CD14-positive monocyte (primary cell): ENCODE measurements at regions not wholly inside any gene's neighbourhood (a gene's known extent, or its start where the extent isn't known, plus 50 kb on each side); places are given as distances from the start of the nearest gene placed in this dataset.

Experiments
- DNase-seq, 3 donors: peaks; one replicate each; pipeline ENCODE4 v3.0.0-alpha.2; 2011 to 2022
- H2AFZ ChIP-seq: 2 replicates; pipeline ENCODE4 v1.6.0; 2012; ENCODE audit warnings: mild to moderate bottlenecking, low read depth, low read length, inconsistent platforms; ENCODE audit not compliant: insufficient read depth, poor library complexity, severe bottlenecking
- H3K27ac ChIP-seq, 2 donors: 1 replicate in 1 of 2; 2 replicates in 1 of 2; pipeline ENCODE4 v1.5.1; 2012 to 2013; ENCODE audit warnings: low read length in 2 of 2, control low read depth in 1 of 2, inconsistent platforms in 1 of 2, low read depth in 1 of 2, mild to moderate bottlenecking in 1 of 2
- H3K27me3 ChIP-seq, 2 donors: one replicate each; pipeline versions ENCODE4 v1.6.0 to v1.6.1; 2011 to 2013; ENCODE audit warnings: low read length in 2 of 2; ENCODE audit not compliant: control insufficient read depth in 2 of 2, insufficient read depth in 2 of 2
- H3K36me3 ChIP-seq, 2 donors: replicated peaks in 1 of 2; 1 replicate in 1 of 2; 2 replicates in 1 of 2; pipeline versions ENCODE4 v1.5.1 to v1.6.1; 2012 to 2013; ENCODE audit warnings: low read length in 2 of 2, control low read depth in 1 of 2, inconsistent platforms in 1 of 2, mild to moderate bottlenecking in 1 of 2; ENCODE audit not compliant: insufficient read depth in 2 of 2, control insufficient read depth in 1 of 2
- H3K4me1 ChIP-seq, 2 donors: 1 replicate in 1 of 2; 2 replicates in 1 of 2; pipeline versions ENCODE4 v1.5.1 to v1.6.1; 2012 to 2013; ENCODE audit warnings: low read length in 2 of 2, control low read depth in 1 of 2, inconsistent platforms in 1 of 2, mild to moderate bottlenecking in 1 of 2, moderate library complexity in 1 of 2; ENCODE audit not compliant: insufficient read depth in 2 of 2, control insufficient read depth in 1 of 2
- H3K4me2 ChIP-seq: replicated peaks from 2 replicates; pipeline ENCODE3; 2012; ENCODE audit warnings: low read length, moderate library complexity, mild to moderate bottlenecking; ENCODE audit not compliant: poor library complexity, severe bottlenecking; ENCODE audit errors: extremely low read depth
- H3K4me3 ChIP-seq, 3 experiments: fragments of 200-600 bp in 1 of 3; sonication (generic) in 1 of 3; replicated peaks in 1 of 3; 1 replicate in 2 of 3; 2 replicates in 1 of 3; pipeline ENCODE4 v1.5.1; 2011 to 2013; ENCODE audit warnings: low read length in 3 of 3, mild to moderate bottlenecking in 3 of 3, control low read depth in 2 of 3, low read depth in 2 of 3, inconsistent platforms in 1 of 3, moderate library complexity in 1 of 3
- H3K79me2 ChIP-seq: 2 replicates; pipeline ENCODE4 v1.6.0; 2012; ENCODE audit warnings: mild to moderate bottlenecking, control low read depth, inconsistent platforms, low read length, moderate library complexity; ENCODE audit not compliant: insufficient read depth
- H3K9ac ChIP-seq: 2 replicates; pipeline ENCODE4 v1.6.0; 2017; ENCODE audit warnings: low read length, mild to moderate bottlenecking; ENCODE audit not compliant: insufficient read depth, poor library complexity, severe bottlenecking
- H3K9me3 ChIP-seq, 2 donors: replicated peaks in 1 of 2; 1 replicate in 1 of 2; 2 replicates in 1 of 2; pipeline versions ENCODE4 v1.5.1 to v1.6.1; 2012 to 2013; ENCODE audit warnings: low read length in 2 of 2, control low read depth in 1 of 2; ENCODE audit not compliant: control insufficient read depth in 1 of 2, insufficient read depth in 1 of 2
- H4K20me1 ChIP-seq: 2 replicates; pipeline ENCODE4 v1.6.0; 2012; ENCODE audit warnings: mild to moderate bottlenecking, low read length, control low read depth, moderate library complexity; ENCODE audit not compliant: insufficient read depth
- H3K27ac Mint-ChIP-seq, 7 donors: one replicate each; pipeline ENCODE4 v1.8.0; 2020; ENCODE audit warnings: mild to moderate bottlenecking in 7 of 7, mixed read lengths in 7 of 7, moderate library complexity in 6 of 7, inconsistent platforms in 2 of 7
- H3K27me3 Mint-ChIP-seq, 3 donors: one replicate each; pipeline ENCODE4 v1.8.0; 2021 to 2022; ENCODE audit warnings: low read depth in 3 of 3, mild to moderate bottlenecking in 3 of 3, mixed read lengths in 3 of 3, moderate library complexity in 3 of 3, inconsistent platforms in 1 of 3
- H3K36me3 Mint-ChIP-seq, 2 donors: one replicate each; pipeline ENCODE4 v1.8.0; 2020; ENCODE audit warnings: mixed read lengths in 2 of 2, inconsistent platforms in 1 of 2, mild to moderate bottlenecking in 1 of 2
- H3K4me1 Mint-ChIP-seq: one replicate; pipeline ENCODE4 v1.8.0; 2020; ENCODE audit warnings: mild to moderate bottlenecking, mixed read lengths
- H3K4me3 Mint-ChIP-seq, 2 donors: one replicate each; pipeline ENCODE4 v1.8.0; 2020; ENCODE audit warnings: mild to moderate bottlenecking in 2 of 2, mixed read lengths in 2 of 2, moderate library complexity in 1 of 2
- H3K9me3 Mint-ChIP-seq, 7 donors: one replicate each; pipeline ENCODE4 v1.8.0; 2020 to 2022; ENCODE audit warnings: mixed read lengths in 7 of 7, mild to moderate bottlenecking in 6 of 7, moderate library complexity in 6 of 7, inconsistent platforms in 2 of 7
- CTCF ChIP-seq: fragments of 200-600 bp; IDR thresholded peaks from one replicate; pipeline ENCODE4 v1.8.0; 2022; ENCODE audit warnings: antibody characterized with exemption, mild to moderate bottlenecking
- WGBS: methylation state at CpG from one replicate; pipeline ENCODE4 v1.1.5; 2013; ENCODE audit warnings: missing lambda C conversion rate; ENCODE audit not compliant: insufficient coverage; 5-methylcytosine and 5-hydroxymethylcytosine counted together
- intact Hi-C, 2 donors: fragments of 100-400 bp; cut with micrococcal nuclease; formaldehyde crosslinking; loops; one replicate each; pipeline versions ENCODE4 v1.15.0 to v1.15.1; 2023

GRCh38 chr20:43389839-43390626, 67.7 kb upstream of the SRSF6 start:
- peaks cover 3% of the 10 kb centered on the region for H3K4me1 Mint-ChIP-seq
- peaks cover 2 to 25% (median 15%) of the 10 kb centered on the region in 7 donors for H3K9me3 Mint-ChIP-seq
- no peaks in the 10 kb centered on the region for H4K20me1 ChIP-seq
- H3K4me1 ChIP-seq = no peaks in the 10 kb centered on the region
- no peak overlapping the region for H3K4me3 Mint-ChIP-seq
- no peaks in the 10 kb centered on the region for H3K36me3 ChIP-seq
- H3K79me2 ChIP-seq = no peaks in the 10 kb centered on the region
- WGBS = 68% methylated on average over 10 of the region's 26 CpGs
- no peak overlapping the region for H3K27ac ChIP-seq
- H3K9ac ChIP-seq = no peak overlapping the region
- TF ChIP-seq CTCF = peak; percentile 31
- H3K27me3 Mint-ChIP-seq = peaks cover 3 to 31% (median 5%) of the 10 kb centered on the region in 3 donors
- no peak overlapping the region for H3K4me3 ChIP-seq
- intact Hi-C loops = no loop called here
- no peaks in the 10 kb centered on the region for H3K36me3 Mint-ChIP-seq
- no peak overlapping the region for H3K27ac Mint-ChIP-seq
- H3K9me3 ChIP-seq = peaks cover 0 to 17% of the 10 kb centered on the region in 2 donors
- H3K4me2 ChIP-seq = no peak overlapping the region
- DNase-seq = no peak
- no peak overlapping the region for H2AFZ ChIP-seq
- no peaks in the 10 kb centered on the region for H3K27me3 ChIP-seq

DNA sequence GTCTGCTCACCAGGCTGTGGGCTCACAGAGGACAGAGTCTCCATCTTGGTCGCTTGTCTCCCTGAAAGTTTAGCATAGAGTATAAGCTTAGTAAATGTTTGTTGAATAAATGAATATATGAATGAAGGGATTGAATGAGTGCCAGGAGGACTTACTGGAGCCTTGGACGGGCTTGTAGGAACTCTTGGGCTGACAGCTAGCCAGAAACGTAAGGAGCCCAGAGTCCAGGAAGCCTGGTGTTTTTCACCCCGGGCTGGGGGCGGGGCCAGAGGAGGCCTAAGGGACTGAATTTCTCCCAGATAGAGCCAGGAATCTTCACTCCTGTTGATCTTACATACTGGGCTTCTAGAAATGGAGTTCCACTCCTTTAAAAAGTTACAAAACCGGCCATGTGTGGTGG, 68.5 kb upstream of the SRSF6 start:
- no peak for TF ChIP-seq CTCF
- H3K27me3 Mint-ChIP-seq = peaks cover 3 to 29% (median 5%) of the 10 kb centered on the region in 3 donors
- intact Hi-C loops = no loop called here

More for the DNA sequence above, 68.5 kb upstream of the SRSF6 start:
- H3K4me1 Mint-ChIP-seq = peaks cover 3% of the 10 kb centered on the region
- no peak overlapping the region for H3K4me3 Mint-ChIP-seq
- Histone ChIP-seq H3K4me1 (no peaks in the 10 kb centered on the region), H3K9ac (no peak overlapping the region), H2AFZ (no peak overlapping the region), H3K36me3 (no peaks in the 10 kb centered on the region), H3K4me2 (no peak overlapping the region), H3K27ac (no peak overlapping the region), H4K20me1 (no peaks in the 10 kb centered on the region), H3K79me2 (no peaks in the 10 kb centered on the region), H3K27me3 (no peaks in the 10 kb centered on the region), H3K4me3 (no peak overlapping the region), H3K9me3 (peaks cover 0 to 17% of the 10 kb centered on the region in 2 donors)
- no peak for DNase-seq
- H3K27ac Mint-ChIP-seq = no peak overlapping the region
- H3K36me3 Mint-ChIP-seq = no peaks in the 10 kb centered on the region
- peaks cover 2 to 29% (median 15%) of the 10 kb centered on the region in 7 donors for H3K9me3 Mint-ChIP-seq
- 82% methylated on average over 4 of the region's 6 CpGs for WGBS
